GM19452 (cell line): ENCODE measurements at regions not wholly inside any gene's neighbourhood (a gene's known extent, or its start where the extent isn't known, plus 50 kb on each side); places are given as distances from the start of the nearest gene placed in this dataset.
"Not testable (repeated sequence)": the region's sequence is repeated elsewhere in the genome, so short reads cannot be mapped to it uniquely, and the experiment has no call there.

ENCODE experiments used
- ATAC-seq: cut with Tn5 transposase; IDR thresholded peaks from one replicate; pipeline ENCODE4 v1.9.1; 2021; ENCODE audit not compliant: unreplicated experiment

DNA sequence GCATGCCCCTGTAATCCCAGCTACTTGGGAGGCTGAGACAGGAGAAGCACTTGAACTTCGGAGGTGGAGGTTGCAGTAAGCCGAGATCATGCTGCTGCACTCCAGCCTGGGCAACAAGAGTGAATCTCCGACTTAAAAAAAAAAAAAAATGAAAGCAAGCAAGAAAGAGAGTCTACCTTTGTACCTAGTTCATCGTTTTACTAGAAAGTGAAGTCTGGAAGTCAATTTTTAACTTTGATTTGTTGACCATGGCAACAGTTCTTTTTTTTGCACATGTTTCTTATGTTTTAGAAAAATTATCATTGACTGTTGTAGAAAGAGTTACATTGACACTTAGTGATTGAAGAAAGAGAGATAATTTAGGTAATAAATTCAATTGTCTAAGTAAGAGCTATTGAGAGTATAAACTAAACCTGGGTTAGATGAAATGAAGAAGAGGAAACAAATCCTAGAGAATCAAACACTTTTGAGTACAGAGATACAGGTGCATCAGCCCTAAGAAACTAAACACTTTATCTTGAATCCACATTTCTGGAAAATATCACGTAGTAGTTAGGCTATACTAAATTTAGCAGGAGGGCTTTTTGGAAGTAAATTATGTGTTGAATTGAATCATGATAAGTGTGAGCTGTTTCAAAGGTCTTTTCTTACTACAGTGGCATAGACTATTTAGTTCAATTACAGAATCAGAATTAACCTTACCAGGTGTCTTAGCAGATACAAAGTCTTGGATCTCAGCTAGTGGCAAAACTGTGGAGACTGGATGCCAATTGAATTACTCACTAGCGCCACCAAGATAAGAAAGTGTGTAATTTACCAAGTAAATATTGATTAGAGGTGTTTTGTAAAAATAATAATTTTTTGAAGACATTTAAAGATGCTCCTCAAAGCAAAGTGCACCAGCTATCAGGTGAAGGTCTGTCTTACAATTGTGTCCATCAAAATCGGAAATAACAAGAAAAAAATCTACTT is 303.4 kb upstream of the NRXN1 start:
- no peak for ATAC-seq

GRCh38 chr2:51329512-51329911 is 297.6 kb upstream of the NRXN1 start:
- no peak for ATAC-seq

- ATAC-seq, result no peak
These were observed 292.1 kb upstream of the NRXN1 start for GRCh38 chr2:51324051-51324450.

GRCh38 chr2:51322613-51323012 is 290.7 kb upstream of the NRXN1 start:
- no peak for ATAC-seq

DNA sequence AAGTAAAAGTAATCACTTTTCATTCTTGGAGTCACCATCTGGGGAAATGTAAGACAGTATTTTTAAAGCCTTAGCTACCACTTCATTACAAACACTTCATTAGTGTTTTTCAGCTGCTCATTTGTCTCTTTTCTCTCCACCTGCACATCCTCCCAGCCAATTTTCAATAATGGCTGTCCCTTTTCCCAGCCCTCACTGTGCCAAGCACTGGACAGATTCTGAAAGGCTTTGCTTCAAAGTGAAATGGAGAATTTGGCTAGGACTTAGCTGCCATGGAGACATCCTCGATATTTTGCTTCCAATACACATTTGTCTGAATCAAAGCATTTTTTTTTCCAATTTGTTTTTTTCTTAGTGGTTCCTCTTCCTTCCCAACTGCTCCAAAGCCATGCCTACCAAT is 272.4 kb upstream of the NRXN1 start:
- no peak for ATAC-seq

GRCh38 chr2:51301381-51301780 is 269.4 kb upstream of the NRXN1 start:
- no peak for ATAC-seq

DNA sequence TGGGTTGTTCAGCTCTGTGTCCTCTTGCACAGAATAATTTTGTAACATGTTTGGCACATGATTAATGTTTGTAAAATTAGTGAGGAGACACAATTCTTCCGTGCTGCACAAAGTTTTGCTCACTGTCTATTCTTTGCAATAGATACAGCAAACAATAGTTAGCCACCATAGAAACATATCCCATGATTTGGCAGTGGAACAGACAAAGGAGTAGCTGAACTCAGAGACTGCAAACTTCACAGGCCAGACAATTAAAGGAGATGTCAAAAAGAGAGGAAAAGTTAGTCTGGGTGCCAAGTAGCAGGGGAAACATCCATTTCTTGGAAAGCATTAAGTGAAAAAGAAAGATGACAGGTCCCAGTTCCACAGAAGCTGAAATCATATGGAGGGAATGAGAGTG is 267.4 kb upstream of the NRXN1 start:
- no peak for ATAC-seq

DNA sequence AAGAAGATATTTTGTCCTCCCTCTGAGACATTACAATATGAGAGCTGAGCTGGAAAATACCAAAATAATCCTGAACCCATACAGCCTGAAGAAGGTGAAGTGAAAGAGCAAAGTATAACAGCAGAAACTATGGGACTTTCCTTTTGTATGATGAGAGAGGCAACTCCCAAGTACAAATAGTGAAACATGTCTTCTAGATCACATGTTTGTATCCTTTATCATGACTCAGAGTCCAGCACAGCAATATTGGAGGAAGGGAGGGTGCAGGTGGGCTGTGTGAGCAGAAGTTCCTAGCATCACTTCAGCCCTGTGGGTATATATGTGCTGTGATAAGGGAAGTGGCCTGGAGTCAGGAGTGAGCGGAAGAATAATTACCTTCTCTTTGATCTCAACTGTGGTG is 265.6 kb upstream of the NRXN1 start:
- no peak for ATAC-seq

DNA sequence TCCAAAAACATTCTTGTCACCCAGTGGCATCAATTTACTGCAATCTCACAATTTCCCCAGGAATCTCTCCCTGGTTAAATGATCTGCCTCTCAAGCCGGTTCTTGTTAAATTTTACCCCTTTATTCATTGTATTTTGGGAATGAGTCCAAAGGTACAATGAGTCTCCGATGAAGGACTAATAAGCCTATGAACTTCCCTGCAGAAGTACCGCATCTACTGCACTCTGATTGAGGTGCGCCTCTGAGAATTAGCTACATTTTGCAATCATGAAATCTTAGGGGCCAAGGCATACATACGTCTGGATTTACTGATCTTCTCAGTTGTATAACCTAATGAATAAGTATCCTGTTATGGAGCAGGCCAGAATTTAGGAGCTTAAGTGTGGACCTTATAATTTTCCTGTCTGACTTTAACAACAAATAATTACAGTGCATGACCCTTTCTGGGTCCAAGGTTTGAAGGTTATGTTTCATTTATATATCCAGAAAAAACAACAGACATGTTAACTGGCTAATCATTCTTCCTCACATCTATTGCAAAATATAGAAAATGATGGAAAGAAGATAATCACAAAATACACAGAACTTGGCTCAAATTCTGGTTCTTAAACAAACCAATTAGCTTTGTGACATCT is 261.8 kb upstream of the NRXN1 start:
- ATAC-seq, result no peak

GRCh38 chr2:51291762-51292551 is 260.0 kb upstream of the NRXN1 start:
- no peak for ATAC-seq

DNA sequence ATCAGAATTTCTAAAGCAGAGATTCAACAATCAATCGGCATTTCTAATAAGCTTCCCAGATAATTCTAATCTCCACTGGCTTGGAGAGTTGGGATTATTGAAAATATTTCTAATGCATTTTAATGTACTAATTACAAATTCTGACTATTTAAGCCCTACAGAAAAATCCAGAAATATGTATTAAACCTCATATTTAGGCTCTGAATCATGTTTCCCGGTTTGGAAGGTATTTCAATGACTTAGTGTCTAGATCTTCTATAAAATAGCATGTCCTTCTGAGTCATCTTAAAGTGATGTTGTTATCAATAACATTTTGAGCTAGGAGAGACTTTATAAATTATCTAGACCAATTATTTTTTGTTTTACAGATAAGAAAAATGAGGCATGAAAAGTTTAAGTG is 258.8 kb upstream of the NRXN1 start:
- no peak for ATAC-seq

DNA sequence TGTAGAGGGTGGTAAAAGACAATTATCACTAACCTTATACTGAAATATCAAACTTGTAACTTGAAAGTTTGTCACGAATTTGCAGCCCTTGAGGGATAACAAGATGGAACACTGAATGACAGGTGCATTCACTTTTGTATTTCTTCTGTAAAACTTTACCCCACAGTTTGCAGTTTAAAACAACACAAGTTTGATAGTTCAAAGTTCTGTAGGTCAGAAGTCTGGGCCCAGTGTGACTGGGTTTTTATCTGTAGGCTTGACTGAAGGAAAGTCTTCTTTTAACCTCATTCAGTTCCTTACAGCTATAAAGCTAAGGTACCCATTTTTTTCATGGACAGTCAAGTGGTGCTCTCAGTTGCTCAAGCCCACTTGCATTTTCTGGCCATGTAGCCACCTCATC is 257.1 kb upstream of the NRXN1 start:
- no peak for ATAC-seq

- ATAC-seq, result no peak
These were observed 236.3 kb upstream of the NRXN1 start for GRCh38 chr2:51268191-51268590.

DNA sequence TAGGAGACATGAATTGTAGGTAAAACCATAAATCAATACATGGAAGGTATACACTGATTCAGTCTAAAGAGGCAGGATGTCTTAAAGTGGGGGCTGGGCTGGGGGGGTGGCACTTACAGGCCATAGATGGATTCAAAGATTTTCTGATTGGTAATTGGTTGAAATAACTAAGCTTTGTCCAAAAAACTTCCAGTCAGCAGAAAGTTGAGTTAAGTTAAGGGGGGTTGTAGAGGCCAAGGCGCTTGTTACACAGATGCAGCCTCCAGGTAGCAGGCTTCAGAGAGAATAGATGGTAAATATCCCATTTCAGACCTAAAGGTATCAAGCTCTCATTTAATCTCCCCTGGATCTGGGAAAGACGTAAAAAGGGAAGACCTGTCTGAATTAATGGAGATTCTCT is 233.6 kb upstream of the NRXN1 start:
- no peak for ATAC-seq

DNA sequence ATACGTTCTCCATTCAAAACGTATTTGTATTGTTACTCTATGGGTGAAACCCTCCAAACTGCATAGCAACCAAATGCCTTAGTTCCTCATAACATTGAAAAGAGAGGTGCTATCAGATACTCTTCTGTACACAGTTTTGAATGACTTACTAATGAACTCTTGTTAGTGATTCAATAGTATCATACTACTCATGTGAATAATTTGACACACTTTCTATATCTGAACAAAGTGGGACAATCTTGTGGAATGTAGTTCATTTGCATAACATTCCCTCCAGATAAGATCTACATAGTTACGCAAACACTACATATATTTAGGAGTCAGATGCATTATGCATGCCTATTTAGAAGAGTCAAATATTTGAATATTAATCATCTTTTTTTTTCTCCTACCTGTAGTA is 232.0 kb upstream of the NRXN1 start:
- no peak for ATAC-seq

GRCh38 chr2:51263101-51263500 is 231.2 kb upstream of the NRXN1 start:
- not testable (repeated sequence) for ATAC-seq

DNA sequence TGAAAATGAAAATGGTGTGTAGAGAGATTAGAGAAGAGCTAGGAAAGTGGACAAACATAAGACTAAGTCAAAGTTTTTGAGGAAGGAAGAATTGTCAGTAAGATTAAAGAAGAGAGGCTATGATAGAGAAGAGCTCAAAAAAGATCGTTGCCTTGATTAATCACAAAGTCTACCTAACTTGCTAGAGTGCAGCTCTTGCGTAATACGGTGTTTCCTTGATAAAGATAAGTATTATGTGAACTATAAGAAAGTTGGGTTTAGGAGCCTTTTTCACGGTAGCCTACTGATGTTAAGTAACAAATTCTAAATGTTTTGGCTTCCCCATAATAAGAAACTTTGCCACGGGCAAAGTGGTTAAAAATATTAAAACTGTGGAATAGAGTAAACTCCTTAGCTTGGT is 226.4 kb upstream of the NRXN1 start:
- ATAC-seq, result no peak

DNA sequence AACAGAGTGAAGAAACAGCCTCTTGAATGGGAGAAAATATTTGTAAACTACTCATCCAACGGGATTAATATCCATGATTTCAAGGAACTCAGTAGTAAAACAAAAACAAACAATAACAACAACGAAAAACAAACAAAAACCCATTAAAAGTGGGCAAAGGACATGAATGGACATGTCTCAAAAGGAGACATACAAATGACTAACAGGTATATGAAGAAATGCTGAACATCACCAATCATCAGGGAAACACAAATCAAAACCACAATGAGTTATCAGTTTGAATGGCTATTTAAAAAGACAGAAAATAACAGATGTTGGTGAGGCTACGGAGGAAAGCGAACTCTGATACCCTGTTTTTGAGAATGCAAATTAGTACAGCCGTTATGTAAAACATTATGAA is 224.8 kb upstream of the NRXN1 start:
- no peak for ATAC-seq

DNA sequence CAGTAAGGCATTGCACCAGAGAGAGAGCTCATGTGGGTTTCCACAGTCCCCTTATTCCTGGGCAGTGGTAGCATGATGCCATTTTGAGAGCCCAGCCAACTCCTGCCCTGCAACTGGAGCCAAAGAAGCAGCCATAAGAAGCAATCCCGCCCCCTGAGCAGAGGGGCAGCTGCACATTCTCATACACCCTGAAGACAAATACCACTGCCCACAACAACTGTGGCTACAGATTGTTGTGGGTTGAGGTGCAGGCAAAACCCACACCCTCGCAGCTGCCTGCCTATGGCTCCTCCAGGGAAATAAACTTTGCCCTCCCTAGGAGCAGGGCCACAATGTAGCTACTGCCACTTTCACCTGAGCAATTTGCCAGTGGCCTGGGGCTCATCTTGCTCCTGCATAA is 219.4 kb upstream of the NRXN1 start:
- no peak for ATAC-seq

DNA sequence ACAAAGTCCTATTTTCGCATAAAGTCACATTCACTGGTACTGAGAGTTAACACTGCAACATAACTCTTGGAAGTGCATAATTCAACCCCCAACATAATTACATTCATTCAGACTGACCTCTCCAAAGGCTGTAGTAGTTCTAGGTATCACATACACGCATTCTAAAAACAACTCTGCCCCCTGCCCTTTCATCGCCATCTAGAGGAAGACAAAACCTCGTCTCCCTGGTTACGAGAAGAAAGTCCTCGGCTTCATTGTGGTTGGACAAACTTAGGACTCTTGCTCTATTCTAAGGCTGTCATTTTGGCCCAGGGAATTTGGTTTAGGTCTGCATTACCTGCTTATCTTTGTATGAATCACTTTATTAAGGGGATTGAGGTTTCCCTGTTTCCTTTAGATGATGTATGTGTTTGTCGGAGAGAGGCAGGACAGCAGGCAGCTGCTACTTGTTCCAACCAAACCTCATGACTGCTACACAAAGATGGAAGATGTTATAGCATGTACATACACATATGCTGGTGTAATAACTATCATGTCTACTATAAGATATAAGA is 215.4 kb upstream of the NRXN1 start:
- ATAC-seq, result no peak

GRCh38 chr2:51243892-51244535 is 212.1 kb upstream of the NRXN1 start:
- ATAC-seq, result no peak
